HEK293 (cell line): ENCODE measurements at regions not wholly inside any gene's neighbourhood (a gene's known extent, or its start where the extent isn't known, plus 50 kb on each side); places are given as distances from the start of the nearest gene placed in this dataset.

Source experiments
- CTCF ChIA-PET: fragments of 350-600 bp; formaldehyde crosslinking; extraction: SDS; loops from one replicate; lab custom pipeline; 2021; ENCODE audit warnings: antibody characterized with exemption; lab: Yijun Ruan, JAX
- POLR2A ChIA-PET: fragments of 300-600 bp; formaldehyde crosslinking; extraction: SDS; loops from one replicate; lab custom pipeline; 2020; ENCODE audit warnings: antibody characterized with exemption, inconsistent platforms; lab: Yijun Ruan, JAX
- H3K27ac ChIP-seq: fragments of 200-500 bp; sonication (Bioruptor generic); 2 replicates; pipeline ENCODE4 v1.5.1; 2014; ENCODE audit warnings: low read depth, low read length, control low read depth, inconsistent platforms; ENCODE audit errors: extremely low read depth
- H3K36me3 ChIP-seq, 2 experiments: fragments of 200-500 bp in 1 of 2; sonication (Bioruptor generic) in 1 of 2; 1 replicate in 1 of 2; 2 replicates in 1 of 2; pipeline ENCODE4 v1.5.1; 2014 to 2017; ENCODE audit warnings: inconsistent platforms in 2 of 2, low read length in 2 of 2; ENCODE audit not compliant: control insufficient read depth in 2 of 2, insufficient read depth in 1 of 2
- H3K4me1 ChIP-seq: fragments of 200-500 bp; sonication (Bioruptor generic); 2 replicates; pipeline ENCODE4 v1.5.1; 2014; ENCODE audit warnings: mild to moderate bottlenecking, low read length, inconsistent platforms; ENCODE audit not compliant: control insufficient read depth, insufficient read depth
- H3K4me3 ChIP-seq: 2 replicates; pipeline ENCODE4 v1.5.1; 2011; ENCODE audit warnings: low read depth, mild to moderate bottlenecking, control low read depth, low read length, moderate library complexity
- H3K9me3 ChIP-seq: fragments of 200-500 bp; sonication (Bioruptor generic); 2 replicates; pipeline ENCODE4 v1.5.1; 2014; ENCODE audit warnings: low read depth, low read length, inconsistent platforms; ENCODE audit not compliant: control insufficient read depth, insufficient read depth
- EGR2 ChIP-seq: fragments of 450-650 bp; formaldehyde crosslinking; IDR thresholded peaks from 2 replicates; pipeline ENCODE4 v1.5.1; 2016; ENCODE audit warnings: low read depth, missing biosample characterization, missing genetic modification characterization
- GFI1B ChIP-seq: fragments of 450-650 bp; formaldehyde crosslinking; IDR thresholded peaks from 2 replicates; pipeline ENCODE4 v1.5.1; 2016; ENCODE audit warnings: missing biosample characterization, missing genetic modification characterization
- PRDM1 ChIP-seq: fragments of 450-650 bp; formaldehyde crosslinking; IDR thresholded peaks from 2 replicates; pipeline ENCODE4; 2016; ENCODE audit warnings: missing biosample characterization, missing genetic modification characterization
- REPIN1 ChIP-seq: fragments of 450-650 bp; formaldehyde crosslinking; IDR thresholded peaks from 2 replicates; pipeline ENCODE4 v1.5.1; 2017; ENCODE audit warnings: missing biosample characterization, missing genetic modification characterization, low read depth
- YY2 ChIP-seq: fragments of 450-650 bp; formaldehyde crosslinking; IDR thresholded peaks from 2 replicates; pipeline ENCODE4 v1.5.1; 2016; ENCODE audit warnings: missing biosample characterization, missing genetic modification characterization
- ZBTB48 ChIP-seq: fragments of 450-650 bp; formaldehyde crosslinking; IDR thresholded peaks from 2 replicates; pipeline ENCODE4 v1.5.1; 2016; ENCODE audit warnings: missing biosample characterization, missing genetic modification characterization
- ZFP41 ChIP-seq: fragments of 450-650 bp; formaldehyde crosslinking; IDR thresholded peaks from 2 replicates; pipeline ENCODE4 v1.5.1; 2016; ENCODE audit warnings: missing biosample characterization, missing genetic modification characterization, borderline replicate concordance
- ZNF133 ChIP-seq: fragments of 450-650 bp; formaldehyde crosslinking; IDR thresholded peaks from 2 replicates; pipeline ENCODE4 v1.5.1; 2016; ENCODE audit warnings: missing biosample characterization, missing genetic modification characterization
- ZNF140 ChIP-seq: fragments of 450-650 bp; formaldehyde crosslinking; IDR thresholded peaks from 2 replicates; pipeline ENCODE4 v1.5.1; 2016; ENCODE audit warnings: missing biosample characterization, missing genetic modification characterization
- ZNF155 ChIP-seq: fragments of 450-650 bp; formaldehyde crosslinking; IDR thresholded peaks from 2 replicates; pipeline ENCODE4 v1.5.1; 2016; ENCODE audit warnings: missing biosample characterization, missing genetic modification characterization
- ZNF169 ChIP-seq: fragments of 450-650 bp; formaldehyde crosslinking; IDR thresholded peaks from 2 replicates; pipeline ENCODE4 v1.5.1; 2016; ENCODE audit warnings: missing biosample characterization, missing genetic modification characterization
- ZNF211 ChIP-seq: fragments of 450-650 bp; formaldehyde crosslinking; IDR thresholded peaks from 2 replicates; pipeline ENCODE4 v1.5.1; 2016; ENCODE audit warnings: low read depth, missing biosample characterization, missing genetic modification characterization
- ZNF37A ChIP-seq: fragments of 450-650 bp; IDR thresholded peaks from 2 replicates; pipeline ENCODE4 v1.5.1; 2018; ENCODE audit warnings: missing biosample characterization, missing genetic modification characterization
- ZNF391 ChIP-seq: fragments of 450-650 bp; formaldehyde crosslinking; IDR thresholded peaks from 2 replicates; pipeline ENCODE4 v1.5.1; 2016; ENCODE audit warnings: low read depth, missing biosample characterization, missing genetic modification characterization, borderline replicate concordance
- ZNF426 ChIP-seq: fragments of 450-650 bp; formaldehyde crosslinking; IDR thresholded peaks from 2 replicates; pipeline ENCODE4 v1.5.1; 2017; ENCODE audit warnings: missing biosample characterization, missing genetic modification characterization, mild to moderate bottlenecking, inconsistent platforms, moderate library complexity
- ZNF433 ChIP-seq: fragments of 450-650 bp; formaldehyde crosslinking; IDR thresholded peaks from 2 replicates; pipeline ENCODE4 v1.5.1; 2016; ENCODE audit warnings: missing biosample characterization, missing genetic modification characterization, low read depth
- ZNF530 ChIP-seq: fragments of 450-650 bp; formaldehyde crosslinking; IDR thresholded peaks from 2 replicates; pipeline ENCODE4 v1.5.1; 2016; ENCODE audit warnings: low read depth, missing biosample characterization, missing genetic modification characterization
- ZNF571 ChIP-seq: fragments of 450-650 bp; formaldehyde crosslinking; IDR thresholded peaks from 2 replicates; pipeline ENCODE4 v1.5.0; 2017; ENCODE audit warnings: missing biosample characterization, missing genetic modification characterization
- ZNF585B ChIP-seq: fragments of 450-650 bp; formaldehyde crosslinking; IDR thresholded peaks from 2 replicates; pipeline ENCODE4 v1.5.1; 2016; ENCODE audit warnings: missing biosample characterization, missing genetic modification characterization
- ZNF600 ChIP-seq: fragments of 450-650 bp; formaldehyde crosslinking; IDR thresholded peaks from 2 replicates; pipeline ENCODE4 v1.5.1; 2016; ENCODE audit warnings: missing biosample characterization, missing genetic modification characterization
- ZNF621 ChIP-seq: fragments of 450-650 bp; formaldehyde crosslinking; IDR thresholded peaks from 2 replicates; pipeline ENCODE4 v1.5.1; 2017; ENCODE audit warnings: missing biosample characterization, missing genetic modification characterization
- ZNF701 ChIP-seq: fragments of 450-650 bp; formaldehyde crosslinking; IDR thresholded peaks from 2 replicates; pipeline ENCODE4 v1.5.1; 2016; ENCODE audit warnings: missing biosample characterization, missing genetic modification characterization
- ZNF791 ChIP-seq: fragments of 450-650 bp; formaldehyde crosslinking; IDR thresholded peaks from 2 replicates; pipeline ENCODE4 v1.5.1; 2016; ENCODE audit warnings: missing biosample characterization, missing genetic modification characterization
- TF ChIP-seq, protein P1 (sequence below): fragments of 450-650 bp; formaldehyde crosslinking; IDR thresholded peaks from 2 replicates; pipeline ENCODE4 v1.5.1; 2016; ENCODE audit warnings: missing biosample characterization, missing genetic modification characterization
- TF ChIP-seq, protein P2 (sequence below): fragments of 450-650 bp; formaldehyde crosslinking; IDR thresholded peaks from 2 replicates; pipeline ENCODE4 v1.5.1; 2016; ENCODE audit warnings: missing biosample characterization, missing genetic modification characterization
- TF ChIP-seq, protein P3 (sequence below): fragments of 450-650 bp; IDR thresholded peaks from 2 replicates; pipeline ENCODE4 v1.5.1; 2018; ENCODE audit warnings: missing biosample characterization, mild to moderate bottlenecking, missing genetic modification characterization
- TF ChIP-seq, protein P4 (sequence below): fragments of 450-650 bp; formaldehyde crosslinking; IDR thresholded peaks from 2 replicates; pipeline ENCODE4 v1.5.1; 2016; ENCODE audit warnings: missing biosample characterization, missing genetic modification characterization, low read depth

DNA sequence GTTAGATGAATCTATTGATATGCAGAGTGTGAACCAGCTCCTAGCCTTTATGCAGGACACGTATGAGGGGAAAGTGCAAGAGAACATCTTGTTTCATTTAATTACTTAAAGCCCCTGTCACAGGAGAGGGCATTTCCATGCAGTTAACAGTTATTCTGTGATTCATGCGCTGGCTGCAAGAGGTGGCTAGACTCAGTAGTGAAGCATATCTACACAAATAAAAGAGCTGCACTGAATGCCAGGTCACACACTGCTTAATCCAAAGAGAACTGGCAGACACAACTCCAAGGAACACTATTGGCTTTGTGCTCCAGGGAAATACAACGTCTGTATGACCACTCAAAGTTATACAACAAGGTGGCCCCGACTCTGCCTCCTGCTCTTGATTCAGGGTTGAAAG is 394.1 kb downstream of the C12orf75 start:
- POLR2A ChIA-PET: interaction anchor here (0.6 kb wide), 1 partner anchor 425 kb away, joined by 3 read pairs; no protein-coding TSS in a partner anchor
- no peaks in the 10 kb centered on the region for H3K4me1 ChIP-seq
- TF ChIP-seq ZNF701 (tag by site-specific recombination) (no peak), ZNF391 (tag by site-specific recombination) (no peak), ZNF621 (tag by site-specific recombination) (no peak), GFI1B (tag by site-specific recombination) (no peak), ZNF211 (tag by site-specific recombination) (no peak), ZNF530 (tag by site-specific recombination) (no peak), ZNF169 (no peak), ZNF600 (tag by site-specific recombination) (no peak), REPIN1 (no peak), ZNF133 (tag by site-specific recombination) (no peak), PRDM1 (tag by site-specific recombination) (no peak), ZNF791 (no peak)
- TF ChIP-seq, protein P1, sequence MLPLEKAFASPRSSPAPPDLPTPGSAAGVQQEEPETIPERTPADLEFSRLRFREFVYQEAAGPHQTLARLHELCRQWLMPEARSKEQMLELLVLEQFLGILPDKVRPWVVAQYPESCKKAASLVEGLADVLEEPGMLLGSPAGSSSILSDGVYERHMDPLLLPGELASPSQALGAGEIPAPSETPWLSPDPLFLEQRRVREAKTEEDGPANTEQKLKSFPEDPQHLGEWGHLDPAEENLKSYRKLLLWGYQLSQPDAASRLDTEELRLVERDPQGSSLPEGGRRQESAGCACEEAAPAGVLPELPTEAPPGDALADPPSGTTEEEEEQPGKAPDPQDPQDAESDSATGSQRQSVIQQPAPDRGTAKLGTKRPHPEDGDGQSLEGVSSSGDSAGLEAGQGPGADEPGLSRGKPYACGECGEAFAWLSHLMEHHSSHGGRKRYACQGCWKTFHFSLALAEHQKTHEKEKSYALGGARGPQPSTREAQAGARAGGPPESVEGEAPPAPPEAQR (tag by site-specific recombination): no peak
- TF ChIP-seq, protein P2, sequence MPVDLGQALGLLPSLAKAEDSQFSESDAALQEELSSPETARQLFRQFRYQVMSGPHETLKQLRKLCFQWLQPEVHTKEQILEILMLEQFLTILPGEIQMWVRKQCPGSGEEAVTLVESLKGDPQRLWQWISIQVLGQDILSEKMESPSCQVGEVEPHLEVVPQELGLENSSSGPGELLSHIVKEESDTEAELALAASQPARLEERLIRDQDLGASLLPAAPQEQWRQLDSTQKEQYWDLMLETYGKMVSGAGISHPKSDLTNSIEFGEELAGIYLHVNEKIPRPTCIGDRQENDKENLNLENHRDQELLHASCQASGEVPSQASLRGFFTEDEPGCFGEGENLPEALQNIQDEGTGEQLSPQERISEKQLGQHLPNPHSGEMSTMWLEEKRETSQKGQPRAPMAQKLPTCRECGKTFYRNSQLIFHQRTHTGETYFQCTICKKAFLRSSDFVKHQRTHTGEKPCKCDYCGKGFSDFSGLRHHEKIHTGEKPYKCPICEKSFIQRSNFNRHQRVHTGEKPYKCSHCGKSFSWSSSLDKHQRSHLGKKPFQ (tag by site-specific recombination): no peak
- TF ChIP-seq, protein P3, sequence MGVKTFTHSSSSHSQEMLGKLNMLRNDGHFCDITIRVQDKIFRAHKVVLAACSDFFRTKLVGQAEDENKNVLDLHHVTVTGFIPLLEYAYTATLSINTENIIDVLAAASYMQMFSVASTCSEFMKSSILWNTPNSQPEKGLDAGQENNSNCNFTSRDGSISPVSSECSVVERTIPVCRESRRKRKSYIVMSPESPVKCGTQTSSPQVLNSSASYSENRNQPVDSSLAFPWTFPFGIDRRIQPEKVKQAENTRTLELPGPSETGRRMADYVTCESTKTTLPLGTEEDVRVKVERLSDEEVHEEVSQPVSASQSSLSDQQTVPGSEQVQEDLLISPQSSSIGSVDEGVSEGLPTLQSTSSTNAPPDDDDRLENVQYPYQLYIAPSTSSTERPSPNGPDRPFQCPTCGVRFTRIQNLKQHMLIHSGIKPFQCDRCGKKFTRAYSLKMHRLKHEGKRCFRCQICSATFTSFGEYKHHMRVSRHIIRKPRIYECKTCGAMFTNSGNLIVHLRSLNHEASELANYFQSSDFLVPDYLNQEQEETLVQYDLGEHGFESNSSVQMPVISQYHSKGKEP (tag by site-specific recombination): no peak
- TF ChIP-seq, protein P4, sequence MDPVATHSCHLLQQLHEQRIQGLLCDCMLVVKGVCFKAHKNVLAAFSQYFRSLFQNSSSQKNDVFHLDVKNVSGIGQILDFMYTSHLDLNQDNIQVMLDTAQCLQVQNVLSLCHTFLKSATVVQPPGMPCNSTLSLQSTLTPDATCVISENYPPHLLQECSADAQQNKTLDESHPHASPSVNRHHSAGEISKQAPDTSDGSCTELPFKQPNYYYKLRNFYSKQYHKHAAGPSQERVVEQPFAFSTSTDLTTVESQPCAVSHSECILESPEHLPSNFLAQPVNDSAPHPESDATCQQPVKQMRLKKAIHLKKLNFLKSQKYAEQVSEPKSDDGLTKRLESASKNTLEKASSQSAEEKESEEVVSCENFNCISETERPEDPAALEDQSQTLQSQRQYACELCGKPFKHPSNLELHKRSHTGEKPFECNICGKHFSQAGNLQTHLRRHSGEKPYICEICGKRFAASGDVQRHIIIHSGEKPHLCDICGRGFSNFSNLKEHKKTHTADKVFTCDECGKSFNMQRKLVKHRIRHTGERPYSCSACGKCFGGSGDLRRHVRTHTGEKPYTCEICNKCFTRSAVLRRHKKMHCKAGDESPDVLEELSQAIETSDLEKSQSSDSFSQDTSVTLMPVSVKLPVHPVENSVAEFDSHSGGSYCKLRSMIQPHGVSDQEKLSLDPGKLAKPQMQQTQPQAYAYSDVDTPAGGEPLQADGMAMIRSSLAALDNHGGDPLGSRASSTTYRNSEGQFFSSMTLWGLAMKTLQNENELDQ (tag by site-specific recombination): no peak
- H3K27ac ChIP-seq: no peak overlapping the region
- CTCF ChIA-PET: interaction anchor here (0.7 kb wide), 1 partner anchor 412 kb away, joined by 7 read pairs; no protein-coding TSS in a partner anchor
- H3K4me3 ChIP-seq: no peak overlapping the region
- H3K36me3 ChIP-seq: no peaks in the 10 kb centered on the region
- no peaks in the 10 kb centered on the region for H3K9me3 ChIP-seq

DNA sequence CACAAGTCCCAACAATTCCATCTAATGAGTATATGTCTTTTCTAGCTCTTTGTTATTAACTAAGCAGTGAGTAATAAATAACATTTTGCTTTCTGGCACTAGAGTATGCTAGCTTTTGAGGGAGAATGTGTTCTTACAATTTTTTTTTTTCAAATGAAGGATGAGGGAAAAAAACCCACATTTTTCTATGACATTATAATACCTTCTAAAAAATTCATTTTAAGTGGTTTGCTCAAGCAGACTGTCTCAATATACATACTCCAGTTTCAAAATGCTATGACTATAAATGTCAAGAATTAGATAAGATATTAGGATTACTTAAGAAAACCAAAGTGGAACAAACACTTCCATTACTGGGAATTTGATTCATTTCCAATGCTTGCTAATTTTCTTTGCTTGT is 394.6 kb downstream of the C12orf75 start:
- Histone ChIP-seq H3K9me3 (no peaks in the 10 kb centered on the region), H3K4me1 (no peaks in the 10 kb centered on the region), H3K27ac (no peak overlapping the region), H3K4me3 (no peak overlapping the region), H3K36me3 (no peaks in the 10 kb centered on the region)
- ChIA-PET POLR2A (interaction anchor here (0.6 kb wide), 1 partner anchor 424 kb away, joined by 3 read pairs; no protein-coding TSS in a partner anchor), CTCF (interaction anchor here (0.7 to 1.0 kb wide), 2 partner anchors 19 to 412 kb away, joined by 4 to 7 read pairs; no protein-coding TSS in a partner anchor)
- TF ChIP-seq ZNF433 (tag by site-specific recombination) (no peak), ZNF585B (tag by site-specific recombination) (no peak), EGR2 (tag by site-specific recombination) (no peak), ZNF37A (tag by site-specific recombination) (no peak), ZBTB48 (tag by site-specific recombination) (no peak), ZFP41 (tag by site-specific recombination) (no peak), YY2 (tag by site-specific recombination) (no peak), ZNF155 (tag by site-specific recombination) (no peak), ZNF426 (tag by site-specific recombination) (no peak), ZNF571 (tag by site-specific recombination) (no peak), ZNF140 (tag by site-specific recombination) (no peak)
